Parathyroid adenoma (tissue), 2 donors: ENCODE measurements at regions not wholly inside any gene's neighbourhood (a gene's known extent, or its start where the extent isn't known, plus 50 kb on each side); places are given as distances from the start of the nearest gene placed in this dataset.

ENCODE experiments used
- H2AFZ ChIP-seq: fragments of 300-600 bp; sonication (generic); one replicate; pipeline ENCODE4 v1.7.0; 2017; ENCODE audit warnings: antibody characterized with exemption, mild to moderate bottlenecking
- H3K27ac ChIP-seq: fragments of 300-600 bp; sonication (generic); one replicate; pipeline ENCODE4 v1.7.0; 2017
- H3K27me3 ChIP-seq: fragments of 300-600 bp; sonication (generic); one replicate; pipeline ENCODE4 v1.7.0; 2017; ENCODE audit warnings: low read length; ENCODE audit not compliant: control insufficient read depth, insufficient read depth
- H3K36me3 ChIP-seq: fragments of 300-600 bp; sonication (generic); one replicate; pipeline ENCODE4 v1.7.0; 2017; ENCODE audit warnings: low read length; ENCODE audit not compliant: control insufficient read depth, insufficient read depth
- H3K4me1 ChIP-seq: fragments of 300-600 bp; sonication (generic); one replicate; pipeline ENCODE4 v1.7.0; 2017; ENCODE audit warnings: control low read depth
- H3K4me2 ChIP-seq: fragments of 300-600 bp; sonication (generic); one replicate; pipeline ENCODE4 v1.7.0; 2017; ENCODE audit warnings: low read length
- H3K4me3 ChIP-seq: fragments of 300-600 bp; sonication (generic); one replicate; pipeline ENCODE4 v1.7.0; 2017; ENCODE audit warnings: low read depth, low read length
- H3K79me2 ChIP-seq: fragments of 300-600 bp; sonication (generic); one replicate; pipeline ENCODE4 v1.7.0; 2017; ENCODE audit warnings: control low read depth
- H3K9ac ChIP-seq: fragments of 300-600 bp; sonication (generic); one replicate; pipeline ENCODE4 v1.7.0; 2017; ENCODE audit warnings: mild to moderate bottlenecking
- H3K9me3 ChIP-seq: fragments of 300-600 bp; sonication (generic); one replicate; pipeline ENCODE4 v1.7.0; 2017; ENCODE audit warnings: low read length; ENCODE audit not compliant: control insufficient read depth
- TF ChIP-seq, protein P1 (sequence below): fragments of 300-600 bp; sonication (generic); IDR thresholded peaks from one replicate; pipeline ENCODE4 v1.7.0; 2017; ENCODE audit warnings: antibody characterized with exemption, mild to moderate bottlenecking
- donor health status: primary hyperparathyroidism.

DNA sequence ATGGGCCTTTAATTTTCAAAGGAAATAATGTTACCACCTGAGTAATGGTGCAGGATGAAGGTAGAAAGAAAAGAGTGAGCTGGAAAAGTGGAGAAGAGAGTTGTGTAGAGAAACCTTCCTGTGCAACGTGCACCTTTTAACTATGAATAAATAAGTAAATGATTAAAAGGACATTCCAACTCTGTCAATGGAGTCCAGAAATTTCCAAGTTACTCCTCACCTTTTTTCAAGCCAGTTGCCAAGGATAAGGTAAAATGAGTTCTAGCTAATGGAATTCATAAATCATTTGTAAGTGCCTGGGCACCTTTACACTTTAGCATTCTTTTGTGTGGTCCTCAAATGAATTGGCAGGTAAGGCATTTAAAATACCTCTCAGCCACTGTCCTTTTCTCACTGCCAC is 549.4 kb upstream of the NRP1 start:
- no peak overlapping the region for H3K27ac ChIP-seq
- no peak overlapping the region for H2AFZ ChIP-seq
- H3K27me3 ChIP-seq, result no peaks in the 10 kb centered on the region

DNA sequence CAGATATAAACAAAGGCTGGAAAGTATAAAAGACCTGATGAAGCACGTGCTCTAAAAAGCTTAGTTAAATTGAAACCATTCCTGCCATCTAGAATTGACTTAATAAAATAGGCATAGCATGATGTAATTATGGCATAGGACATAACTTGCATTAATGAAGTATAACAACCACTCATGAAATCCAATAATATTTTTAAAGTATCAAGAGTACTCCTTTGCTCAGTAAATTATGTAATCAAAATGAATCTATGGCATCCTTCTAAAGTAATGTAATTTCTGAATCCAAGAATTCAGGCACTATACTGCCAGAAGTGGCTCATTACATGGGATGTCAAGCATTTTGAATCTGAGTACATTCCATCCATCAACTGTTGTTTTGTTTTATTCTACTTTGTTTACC is 548.5 kb upstream of the NRP1 start:
- H3K36me3 ChIP-seq, result no peaks in the 10 kb centered on the region
- H2AFZ ChIP-seq, result no peak overlapping the region
- no peaks in the 10 kb centered on the region for H3K4me1 ChIP-seq
- no peak overlapping the region for H3K4me2 ChIP-seq
- H3K27me3 ChIP-seq, result no peaks in the 10 kb centered on the region
- H3K9me3 ChIP-seq, result no peaks in the 10 kb centered on the region
- no peak overlapping the region for H3K4me3 ChIP-seq
- no peak overlapping the region for H3K9ac ChIP-seq
- H3K79me2 ChIP-seq, result no peaks in the 10 kb centered on the region
- no peak overlapping the region for H3K27ac ChIP-seq
- TF ChIP-seq, protein P1, sequence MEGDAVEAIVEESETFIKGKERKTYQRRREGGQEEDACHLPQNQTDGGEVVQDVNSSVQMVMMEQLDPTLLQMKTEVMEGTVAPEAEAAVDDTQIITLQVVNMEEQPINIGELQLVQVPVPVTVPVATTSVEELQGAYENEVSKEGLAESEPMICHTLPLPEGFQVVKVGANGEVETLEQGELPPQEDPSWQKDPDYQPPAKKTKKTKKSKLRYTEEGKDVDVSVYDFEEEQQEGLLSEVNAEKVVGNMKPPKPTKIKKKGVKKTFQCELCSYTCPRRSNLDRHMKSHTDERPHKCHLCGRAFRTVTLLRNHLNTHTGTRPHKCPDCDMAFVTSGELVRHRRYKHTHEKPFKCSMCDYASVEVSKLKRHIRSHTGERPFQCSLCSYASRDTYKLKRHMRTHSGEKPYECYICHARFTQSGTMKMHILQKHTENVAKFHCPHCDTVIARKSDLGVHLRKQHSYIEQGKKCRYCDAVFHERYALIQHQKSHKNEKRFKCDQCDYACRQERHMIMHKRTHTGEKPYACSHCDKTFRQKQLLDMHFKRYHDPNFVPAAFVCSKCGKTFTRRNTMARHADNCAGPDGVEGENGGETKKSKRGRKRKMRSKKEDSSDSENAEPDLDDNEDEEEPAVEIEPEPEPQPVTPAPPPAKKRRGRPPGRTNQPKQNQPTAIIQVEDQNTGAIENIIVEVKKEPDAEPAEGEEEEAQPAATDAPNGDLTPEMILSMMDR, result no peak

More for the DNA sequence above, 549.4 kb upstream of the NRP1 start:
- Histone ChIP-seq H3K4me3 (no peak overlapping the region), H3K4me1 (no peaks in the 10 kb centered on the region), H3K4me2 (no peak overlapping the region), H3K9me3 (no peaks in the 10 kb centered on the region), H3K36me3 (no peaks in the 10 kb centered on the region), H3K79me2 (no peaks in the 10 kb centered on the region), H3K9ac (no peak overlapping the region)
- TF ChIP-seq, protein P1, result no peak

DNA sequence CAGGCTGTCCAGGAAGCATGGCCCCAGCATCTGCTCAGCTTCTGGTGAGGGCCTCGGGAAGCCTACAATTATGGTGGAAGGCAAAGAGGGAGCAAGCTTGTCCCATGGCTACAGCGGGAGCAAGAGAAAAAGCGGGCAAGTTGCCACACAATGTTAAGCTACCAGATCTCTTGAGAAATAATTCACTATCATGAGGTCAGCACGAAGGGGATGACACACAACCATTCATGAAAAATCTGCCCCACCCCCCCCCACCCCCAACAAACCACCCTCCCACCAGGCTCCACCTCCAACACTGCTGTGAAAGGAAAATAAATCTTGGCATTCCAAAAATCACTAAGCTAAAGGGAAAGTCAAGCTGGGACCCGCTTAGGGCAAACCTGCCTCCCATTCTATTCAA is 545.8 kb upstream of the NRP1 start:
- Histone ChIP-seq H3K9me3 (no peaks in the 10 kb centered on the region), H2AFZ (no peak overlapping the region), H3K79me2 (no peaks in the 10 kb centered on the region), H3K27me3 (no peaks in the 10 kb centered on the region), H3K27ac (no peak overlapping the region), H3K36me3 (no peaks in the 10 kb centered on the region), H3K4me3 (no peak overlapping the region), H3K9ac (no peak overlapping the region), H3K4me1 (no peaks in the 10 kb centered on the region), H3K4me2 (no peak overlapping the region)
- TF ChIP-seq, protein P1, result no peak

DNA sequence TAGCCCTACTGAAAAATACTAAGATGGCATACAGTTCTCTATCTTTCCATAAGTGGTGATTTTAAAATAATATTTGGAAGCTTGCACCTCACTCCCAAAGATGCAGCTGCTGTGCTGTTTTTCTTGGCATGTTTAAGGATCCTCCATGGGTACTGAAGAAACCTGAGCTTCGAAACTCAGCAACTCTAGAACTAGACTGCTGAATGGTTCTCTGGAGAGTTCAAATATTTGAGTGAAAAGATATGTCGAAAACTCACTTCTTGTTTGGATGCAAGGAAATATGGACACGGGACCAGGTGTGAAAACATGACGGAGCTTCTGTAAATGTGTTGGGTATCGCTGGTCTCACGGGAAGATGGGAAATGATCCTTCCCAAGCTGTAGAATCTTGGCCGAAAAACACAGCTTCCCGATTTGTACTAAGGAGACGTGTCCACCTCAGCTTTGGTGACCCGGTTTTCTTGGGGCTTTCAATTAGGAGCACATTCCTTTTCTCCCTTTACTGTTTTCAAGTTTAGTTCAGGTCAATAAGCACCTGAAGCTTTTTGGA is 543.8 kb upstream of the NRP1 start:
- H3K4me2 ChIP-seq, result no peak overlapping the region
- H3K9ac ChIP-seq, result no peak overlapping the region

More for the DNA sequence above, 543.8 kb upstream of the NRP1 start:
- no peak overlapping the region for H3K4me3 ChIP-seq
- H2AFZ ChIP-seq, result no peak overlapping the region
- no peaks in the 10 kb centered on the region for H3K27me3 ChIP-seq
- no peaks in the 10 kb centered on the region for H3K36me3 ChIP-seq
- H3K9me3 ChIP-seq, result no peaks in the 10 kb centered on the region
- H3K27ac ChIP-seq, result no peak overlapping the region
- H3K79me2 ChIP-seq, result no peaks in the 10 kb centered on the region
- TF ChIP-seq, protein P1, result no peak
- no peaks in the 10 kb centered on the region for H3K4me1 ChIP-seq
